GM23338 (cell line): ENCODE measurements at regions not wholly inside any gene's neighbourhood (a gene's known extent, or its start where the extent isn't known, plus 50 kb on each side); places are given as distances from the start of the nearest gene placed in this dataset.

Experiments used
- ATAC-seq: fragments of 200-7000 bp; cut with Tn5 transposase; 3 replicates; pipeline ENCODE4 v1.9.1; 2020
- DNase-seq: peaks from one replicate; pipeline ENCODE4 v3.0.0-alpha.2; 2015; ENCODE audit warnings: low spot score
- H2AFZ ChIP-seq: fragments of 200-600 bp; sonication (generic); 2 replicates; pipeline ENCODE4 v1.8.0; 2016; ENCODE audit warnings: antibody characterized with exemption, mild to moderate bottlenecking, moderate library complexity
- H3F3A ChIP-seq: fragments of 200-600 bp; sonication (generic); replicated peaks from 2 replicates; pipeline ENCODE4 v1.8.0; 2017; ENCODE audit warnings: antibody characterized with exemption, mixed run types, low read depth
- H3K27ac ChIP-seq: fragments of 200-600 bp; sonication (generic); 2 replicates; pipeline ENCODE4 v1.6.1; 2016; ENCODE audit warnings: low read depth
- H3K27me3 ChIP-seq: fragments of 200-600 bp; sonication (generic); 2 replicates; pipeline ENCODE4 v1.8.0; 2016; ENCODE audit warnings: mild to moderate bottlenecking, mixed run types, moderate library complexity; ENCODE audit not compliant: insufficient read depth
- H3K36me3 ChIP-seq: fragments of 200-600 bp; sonication (generic); 2 replicates; pipeline ENCODE4 v1.8.0; 2016; ENCODE audit warnings: mild to moderate bottlenecking; ENCODE audit not compliant: insufficient read depth
- H3K4me1 ChIP-seq: fragments of 200-600 bp; sonication (generic); 2 replicates; pipeline ENCODE4 v1.8.0; 2016; ENCODE audit warnings: mild to moderate bottlenecking, moderate library complexity; ENCODE audit not compliant: insufficient read depth
- H3K4me2 ChIP-seq: fragments of 200-600 bp; sonication (generic); 2 replicates; pipeline ENCODE4 v1.7.1; 2017; ENCODE audit warnings: mixed run types
- H3K4me3 ChIP-seq: fragments of 200-600 bp; sonication (generic); 2 replicates; pipeline ENCODE4 v1.6.1; 2016; ENCODE audit warnings: mixed run types
- H3K79me2 ChIP-seq: fragments of 200-600 bp; sonication (generic); replicated peaks from 2 replicates; pipeline ENCODE4 v1.8.0; 2017; ENCODE audit warnings: mild to moderate bottlenecking; ENCODE audit not compliant: insufficient read depth
- H3K9me2 ChIP-seq: fragments of 200-600 bp; sonication (generic); 2 replicates; pipeline ENCODE4 v1.8.0; 2017; ENCODE audit not compliant: insufficient read depth
- H4K20me1 ChIP-seq: fragments of 200-600 bp; sonication (generic); replicated peaks from 2 replicates; pipeline ENCODE4 v1.8.0; 2017; ENCODE audit warnings: mild to moderate bottlenecking; ENCODE audit not compliant: insufficient read depth
- H3K27ac Mint-ChIP-seq: 2 replicates; pipeline ENCODE4 v1.8.0; 2020; ENCODE audit warnings: inconsistent platforms, mild to moderate bottlenecking, moderate library complexity, mixed read lengths
- H3K27me3 Mint-ChIP-seq: 3 replicates; pipeline ENCODE4 v1.8.0; 2022; ENCODE audit warnings: low read depth, mild to moderate bottlenecking, moderate library complexity, mixed read lengths, inconsistent platforms; ENCODE audit not compliant: insufficient read depth, poor library complexity
- H3K36me3 Mint-ChIP-seq: 3 replicates; pipeline ENCODE4 v1.8.0; 2021; ENCODE audit warnings: low read depth, mild to moderate bottlenecking, inconsistent platforms, moderate library complexity, mixed read lengths
- H3K4me1 Mint-ChIP-seq: 3 replicates; pipeline ENCODE4 v1.8.0; 2020; ENCODE audit warnings: mild to moderate bottlenecking, inconsistent platforms, mixed read lengths
- H3K4me3 Mint-ChIP-seq: 3 replicates; pipeline ENCODE4 v1.8.0; 2021; ENCODE audit warnings: moderate library complexity, mild to moderate bottlenecking, inconsistent platforms, mixed read lengths
- H3K9me3 Mint-ChIP-seq: 3 replicates; pipeline ENCODE4 v1.8.0; 2020; ENCODE audit warnings: moderate library complexity, mild to moderate bottlenecking, inconsistent platforms, mixed read lengths
- EZH2 ChIP-seq: fragments of 200-600 bp; sonication (generic); IDR thresholded peaks from one replicate; pipeline ENCODE4 v1.8.0; 2017; ENCODE audit warnings: antibody characterized with exemption, mild to moderate bottlenecking, low read depth; ENCODE audit not compliant: unreplicated experiment
- EZH2phosphoT487 ChIP-seq: fragments of 200-600 bp; sonication (generic); IDR thresholded peaks from one replicate; pipeline ENCODE4 v1.8.1; 2018; ENCODE audit warnings: antibody characterized with exemption; ENCODE audit not compliant: unreplicated experiment
- JUNB ChIP-seq: IDR thresholded peaks from one replicate; pipeline ENCODE4 v1.6.1; 2016; ENCODE audit warnings: antibody characterized with exemption; ENCODE audit not compliant: unreplicated experiment
- NANOG ChIP-seq: IDR thresholded peaks from 2 replicates; pipeline ENCODE4 v1.6.1; 2016; ENCODE audit warnings: antibody characterized with exemption, borderline replicate concordance
- POLR2AphosphoS5 ChIP-seq: IDR thresholded peaks from 2 replicates; pipeline ENCODE4 v1.6.1; 2016; ENCODE audit warnings: antibody characterized with exemption, low read depth
- REST ChIP-seq: IDR thresholded peaks from one replicate; pipeline ENCODE4 v1.6.1; 2018; ENCODE audit warnings: antibody characterized with exemption; ENCODE audit not compliant: unreplicated experiment
- TF ChIP-seq, protein P1 (sequence below), 2 experiments: fragments of 200-600 bp in 1 of 2; sonication (generic) in 1 of 2; conservative IDR thresholded peaks; 2 replicates each; pipeline versions ENCODE4 v1.5.1 to v1.6.1; 2016 to 2017; ENCODE audit warnings: antibody characterized with exemption in 2 of 2, low read depth in 2 of 2, mild to moderate bottlenecking in 2 of 2, moderate library complexity in 1 of 2
- TF ChIP-seq, protein P2 (sequence below): fragments of 250-450 bp; sonication (Bioruptor Pico); IDR thresholded peaks from 2 replicates; pipeline ENCODE4 v1.5.0; 2020; ENCODE audit warnings: mild to moderate bottlenecking, moderate library complexity

DNA sequence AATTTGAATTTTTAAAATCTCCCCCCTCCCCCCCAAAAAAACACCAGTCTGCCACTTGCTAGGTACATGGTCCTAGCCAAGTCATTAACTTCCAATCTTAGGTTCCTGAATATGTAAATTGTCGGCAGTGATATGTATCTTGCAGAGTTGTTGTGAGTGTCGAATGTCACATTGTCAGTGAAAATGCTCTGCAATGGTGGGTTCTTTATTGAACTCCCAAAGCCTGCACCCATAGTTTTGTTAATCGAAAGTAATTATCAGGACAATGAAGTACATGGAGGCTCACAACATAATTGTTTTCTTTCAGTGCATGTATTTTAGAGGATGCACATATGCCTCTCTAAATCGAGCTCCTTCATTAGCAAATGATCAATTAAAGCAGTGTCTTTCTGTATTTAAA, 185.6 kb upstream of the S100G start:
- peak overlapping the region; percentile 94; the same call in 1 of the 2 replicates for H3K27ac ChIP-seq
- Mint-ChIP-seq H3K27ac (no peak overlapping the region; the same call in 1 of the 2 replicates), H3K4me3 (no peak overlapping the region), H3K36me3 (peaks cover 5% of the 10 kb centered on the region; the same call in 1 of the 3 replicates), H3K4me1 (peaks cover 29% of the 10 kb centered on the region), H3K9me3 (peaks cover 2% of the 10 kb centered on the region; the same call in 1 of the 3 replicates), H3K27me3 (no peaks in the 10 kb centered on the region)
- H4K20me1 ChIP-seq: no peaks in the 10 kb centered on the region
- H3K79me2 ChIP-seq: no peaks in the 10 kb centered on the region
- no peaks in the 10 kb centered on the region for H3K36me3 ChIP-seq
- no peaks in the 10 kb centered on the region for H3K9me2 ChIP-seq
- peak; percentile 88 for ATAC-seq
- H3K4me3 ChIP-seq: no peak overlapping the region
- DNase-seq: peak; percentile 41
- no peak overlapping the region for H2AFZ ChIP-seq
- H3K27me3 ChIP-seq: no peaks in the 10 kb centered on the region
- H3K4me1 ChIP-seq: no peaks in the 10 kb centered on the region; the same call in 1 of the 2 replicates
- H3F3A ChIP-seq: no peaks in the 10 kb centered on the region
- no peak for TF ChIP-seq JUNB
- no peak for TF ChIP-seq POLR2AphosphoS5
- peak; percentile 83 for TF ChIP-seq NANOG
- H3K4me2 ChIP-seq: no peak overlapping the region

- Histone ChIP-seq H3K79me2 (no peaks in the 10 kb centered on the region), H3K4me3 (no peak overlapping the region), H2AFZ (no peak overlapping the region), H3K4me1 (no peaks in the 10 kb centered on the region; the same call in 1 of the 2 replicates), H3F3A (no peaks in the 10 kb centered on the region), H3K9me2 (no peaks in the 10 kb centered on the region), H3K27ac (0 out of 2 replicates have a peak overlapping the region, but pooled peaks have one; percentile 27), H3K27me3 (no peaks in the 10 kb centered on the region), H3K4me2 (no peak overlapping the region), H4K20me1 (no peaks in the 10 kb centered on the region), H3K36me3 (no peaks in the 10 kb centered on the region)
- Mint-ChIP-seq H3K36me3 (peaks cover 5% of the 10 kb centered on the region; the same call in 1 of the 3 replicates), H3K27ac (no peak overlapping the region; the same call in 1 of the 2 replicates), H3K9me3 (peaks cover 2% of the 10 kb centered on the region; the same call in 1 of the 3 replicates), H3K27me3 (no peaks in the 10 kb centered on the region), H3K4me1 (peaks cover 29% of the 10 kb centered on the region), H3K4me3 (no peak overlapping the region)
- ATAC-seq (no peak), DNase-seq (no peak)
- TF ChIP-seq EZH2: no peak
- TF ChIP-seq EZH2phosphoT487: no peak
- TF ChIP-seq, protein P1, sequence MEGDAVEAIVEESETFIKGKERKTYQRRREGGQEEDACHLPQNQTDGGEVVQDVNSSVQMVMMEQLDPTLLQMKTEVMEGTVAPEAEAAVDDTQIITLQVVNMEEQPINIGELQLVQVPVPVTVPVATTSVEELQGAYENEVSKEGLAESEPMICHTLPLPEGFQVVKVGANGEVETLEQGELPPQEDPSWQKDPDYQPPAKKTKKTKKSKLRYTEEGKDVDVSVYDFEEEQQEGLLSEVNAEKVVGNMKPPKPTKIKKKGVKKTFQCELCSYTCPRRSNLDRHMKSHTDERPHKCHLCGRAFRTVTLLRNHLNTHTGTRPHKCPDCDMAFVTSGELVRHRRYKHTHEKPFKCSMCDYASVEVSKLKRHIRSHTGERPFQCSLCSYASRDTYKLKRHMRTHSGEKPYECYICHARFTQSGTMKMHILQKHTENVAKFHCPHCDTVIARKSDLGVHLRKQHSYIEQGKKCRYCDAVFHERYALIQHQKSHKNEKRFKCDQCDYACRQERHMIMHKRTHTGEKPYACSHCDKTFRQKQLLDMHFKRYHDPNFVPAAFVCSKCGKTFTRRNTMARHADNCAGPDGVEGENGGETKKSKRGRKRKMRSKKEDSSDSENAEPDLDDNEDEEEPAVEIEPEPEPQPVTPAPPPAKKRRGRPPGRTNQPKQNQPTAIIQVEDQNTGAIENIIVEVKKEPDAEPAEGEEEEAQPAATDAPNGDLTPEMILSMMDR (conservative IDR thresholded peaks at IDR 0.05; ENCODE audit: low read depth in 2 of 2): no peak
- TF ChIP-seq JUNB: no peak
- TF ChIP-seq, protein P2, sequence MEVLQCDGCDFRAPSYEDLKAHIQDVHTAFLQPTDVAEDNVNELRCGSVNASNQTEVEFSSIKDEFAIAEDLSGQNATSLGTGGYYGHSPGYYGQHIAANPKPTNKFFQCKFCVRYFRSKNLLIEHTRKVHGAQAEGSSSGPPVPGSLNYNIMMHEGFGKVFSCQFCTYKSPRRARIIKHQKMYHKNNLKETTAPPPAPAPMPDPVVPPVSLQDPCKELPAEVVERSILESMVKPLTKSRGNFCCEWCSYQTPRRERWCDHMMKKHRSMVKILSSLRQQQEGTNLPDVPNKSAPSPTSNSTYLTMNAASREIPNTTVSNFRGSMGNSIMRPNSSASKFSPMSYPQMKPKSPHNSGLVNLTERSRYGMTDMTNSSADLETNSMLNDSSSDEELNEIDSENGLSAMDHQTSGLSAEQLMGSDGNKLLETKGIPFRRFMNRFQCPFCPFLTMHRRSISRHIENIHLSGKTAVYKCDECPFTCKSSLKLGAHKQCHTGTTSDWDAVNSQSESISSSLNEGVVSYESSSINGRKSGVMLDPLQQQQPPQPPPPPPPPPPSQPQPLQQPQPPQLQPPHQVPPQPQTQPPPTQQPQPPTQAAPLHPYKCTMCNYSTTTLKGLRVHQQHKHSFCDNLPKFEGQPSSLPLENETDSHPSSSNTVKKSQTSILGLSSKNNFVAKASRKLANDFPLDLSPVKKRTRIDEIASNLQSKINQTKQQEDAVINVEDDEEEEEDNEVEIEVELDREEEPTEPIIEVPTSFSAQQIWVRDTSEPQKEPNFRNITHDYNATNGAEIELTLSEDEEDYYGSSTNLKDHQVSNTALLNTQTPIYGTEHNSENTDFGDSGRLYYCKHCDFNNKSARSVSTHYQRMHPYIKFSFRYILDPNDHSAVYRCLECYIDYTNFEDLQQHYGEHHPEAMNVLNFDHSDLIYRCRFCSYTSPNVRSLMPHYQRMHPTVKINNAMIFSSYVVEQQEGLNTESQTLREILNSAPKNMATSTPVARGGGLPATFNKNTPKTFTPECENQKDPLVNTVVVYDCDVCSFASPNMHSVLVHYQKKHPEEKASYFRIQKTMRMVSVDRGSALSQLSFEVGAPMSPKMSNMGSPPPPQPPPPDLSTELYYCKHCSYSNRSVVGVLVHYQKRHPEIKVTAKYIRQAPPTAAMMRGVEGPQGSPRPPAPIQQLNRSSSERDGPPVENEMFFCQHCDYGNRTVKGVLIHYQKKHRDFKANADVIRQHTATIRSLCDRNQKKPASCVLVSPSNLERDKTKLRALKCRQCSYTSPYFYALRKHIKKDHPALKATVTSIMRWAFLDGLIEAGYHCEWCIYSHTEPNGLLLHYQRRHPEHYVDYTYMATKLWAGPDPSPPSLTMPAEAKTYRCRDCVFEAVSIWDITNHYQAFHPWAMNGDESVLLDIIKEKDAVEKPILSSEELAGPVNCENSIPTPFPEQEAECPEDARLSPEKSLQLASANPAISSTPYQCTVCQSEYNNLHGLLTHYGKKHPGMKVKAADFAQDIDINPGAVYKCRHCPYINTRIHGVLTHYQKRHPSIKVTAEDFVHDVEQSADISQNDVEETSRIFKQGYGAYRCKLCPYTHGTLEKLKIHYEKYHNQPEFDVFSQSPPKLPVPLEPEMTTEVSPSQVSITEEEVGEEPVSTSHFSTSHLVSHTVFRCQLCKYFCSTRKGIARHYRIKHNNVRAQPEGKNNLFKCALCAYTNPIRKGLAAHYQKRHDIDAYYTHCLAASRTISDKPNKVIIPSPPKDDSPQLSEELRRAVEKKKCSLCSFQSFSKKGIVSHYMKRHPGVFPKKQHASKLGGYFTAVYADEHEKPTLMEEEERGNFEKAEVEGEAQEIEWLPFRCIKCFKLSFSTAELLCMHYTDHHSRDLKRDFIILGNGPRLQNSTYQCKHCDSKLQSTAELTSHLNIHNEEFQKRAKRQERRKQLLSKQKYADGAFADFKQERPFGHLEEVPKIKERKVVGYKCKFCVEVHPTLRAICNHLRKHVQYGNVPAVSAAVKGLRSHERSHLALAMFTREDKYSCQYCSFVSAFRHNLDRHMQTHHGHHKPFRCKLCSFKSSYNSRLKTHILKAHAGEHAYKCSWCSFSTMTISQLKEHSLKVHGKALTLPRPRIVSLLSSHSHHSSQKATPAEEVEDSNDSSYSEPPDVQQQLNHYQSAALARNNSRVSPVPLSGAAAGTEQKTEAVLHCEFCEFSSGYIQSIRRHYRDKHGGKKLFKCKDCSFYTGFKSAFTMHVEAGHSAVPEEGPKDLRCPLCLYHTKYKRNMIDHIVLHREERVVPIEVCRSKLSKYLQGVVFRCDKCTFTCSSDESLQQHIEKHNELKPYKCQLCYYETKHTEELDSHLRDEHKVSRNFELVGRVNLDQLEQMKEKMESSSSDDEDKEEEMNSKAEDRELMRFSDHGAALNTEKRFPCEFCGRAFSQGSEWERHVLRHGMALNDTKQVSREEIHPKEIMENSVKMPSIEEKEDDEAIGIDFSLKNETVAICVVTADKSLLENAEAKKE (CRISPR knock-in tag): no peak
- no peak for TF ChIP-seq REST
Observed at GRCh38 chrX:16465081-16465876, 184.7 kb upstream of the S100G start.
